ENCODE measurements at regions not wholly inside any gene's neighbourhood (a gene's known extent, or its start where the extent isn't known, plus 50 kb on each side); places are given as distances from the start of the nearest gene placed in this dataset.
A peak's percentile ranks its signal among the peaks of the same experiment; 100 is the strongest.
"Not testable (repeated sequence)": the region's sequence is repeated elsewhere in the genome, so short reads cannot be mapped to it uniquely, and the experiment has no call there.

DNA sequence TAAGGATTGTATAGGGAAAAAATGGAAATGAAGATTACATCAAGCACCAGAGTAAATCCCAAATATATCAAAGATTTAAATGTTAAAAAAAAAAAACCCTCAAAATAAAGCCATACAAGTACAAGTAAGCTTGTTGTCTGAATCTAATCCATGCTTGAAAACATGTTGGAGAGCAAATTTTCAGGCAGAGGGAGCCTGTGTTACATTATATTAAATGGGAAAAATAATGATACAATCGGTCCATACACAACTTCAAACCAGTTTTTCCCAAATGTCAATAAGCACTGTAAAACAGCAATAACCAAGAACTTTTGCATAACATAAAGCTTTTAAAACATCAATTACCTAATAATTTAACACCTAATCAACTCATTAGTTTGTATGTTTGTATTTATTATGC lies 949.4 kb upstream of the ADGRL4 start:
- no peak for DNase-seq (ENCODE audit: low spot score)

DNA sequence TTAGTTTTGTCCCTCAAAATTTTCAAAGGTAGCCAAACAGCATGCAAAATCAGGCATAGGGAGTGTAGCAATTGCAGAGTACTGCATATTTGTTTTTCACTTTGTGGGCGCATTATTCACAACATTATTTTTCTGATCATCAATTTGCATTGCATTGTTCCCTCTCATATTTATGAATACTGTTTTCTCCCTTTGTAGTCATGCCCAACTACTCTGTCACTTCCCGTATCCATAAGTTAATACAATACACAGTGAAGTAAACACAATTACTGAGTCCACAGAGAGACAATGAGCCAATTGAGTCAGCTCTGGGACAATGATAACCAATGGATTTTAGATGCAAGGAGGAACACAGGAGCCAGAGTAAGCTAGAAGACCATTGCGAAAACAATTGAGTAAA lies 944.0 kb upstream of the ADGRL4 start:
- DNase-seq (ENCODE audit: low spot score): no peak

DNA sequence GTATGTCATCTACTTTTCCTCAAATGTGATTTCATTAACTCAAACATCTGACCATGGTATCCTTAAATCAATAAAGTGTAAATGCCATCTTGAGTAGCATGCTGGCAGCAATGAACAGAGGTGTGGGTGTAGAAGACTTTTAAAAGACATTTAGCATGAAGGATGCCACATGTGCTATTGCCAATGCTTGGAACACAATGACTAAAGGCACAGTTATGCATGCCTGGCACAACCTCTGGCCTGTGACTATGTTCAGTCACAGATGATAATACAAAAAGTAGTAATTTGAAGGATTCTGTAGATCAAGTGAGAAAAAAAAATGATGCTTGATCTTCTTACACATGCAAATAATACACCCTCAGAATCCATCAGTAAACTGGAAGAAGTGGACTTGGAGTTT lies 938.9 kb upstream of the ADGRL4 start:
- DNase-seq (ENCODE audit: low spot score): no peak

DNA sequence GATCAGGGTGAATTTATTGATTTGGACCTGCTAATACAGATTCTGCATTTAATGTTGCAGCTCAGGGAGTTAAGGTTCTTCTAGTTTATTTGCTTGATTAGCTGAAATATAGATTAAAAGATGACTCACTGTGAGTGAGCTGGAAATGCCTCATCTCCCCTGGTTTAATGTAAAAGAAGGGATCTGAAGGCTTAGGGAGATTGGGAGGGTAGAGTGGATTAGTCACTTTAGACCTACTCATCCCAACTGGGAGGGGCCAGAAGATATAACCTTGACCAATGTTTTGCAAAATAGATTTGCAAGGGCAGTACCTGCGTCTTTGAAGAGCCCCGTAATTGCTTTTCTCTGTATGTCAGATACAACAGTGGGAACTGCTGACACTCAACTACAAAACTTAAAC lies 922.8 kb upstream of the ADGRL4 start:
- no peak for DNase-seq (ENCODE audit: low spot score)

DNA sequence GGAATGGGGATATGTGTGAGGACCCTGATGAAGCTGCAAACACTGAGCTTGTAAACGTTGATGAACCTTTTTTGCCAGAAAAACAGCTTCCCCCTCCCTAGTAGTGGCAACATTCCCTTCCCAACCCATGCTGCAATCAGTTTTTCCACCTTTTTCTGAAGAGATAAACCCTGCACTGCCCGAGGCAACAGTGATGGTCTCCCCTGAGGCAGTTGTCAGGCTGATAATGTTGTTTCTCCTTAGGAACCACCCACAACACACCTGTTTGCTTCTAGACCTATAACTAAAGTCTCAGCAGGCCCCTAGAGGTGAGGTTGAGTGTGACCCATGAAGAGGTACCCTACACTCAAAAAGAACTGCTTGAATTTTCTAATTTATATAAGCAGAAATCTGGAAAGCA lies 922.4 kb upstream of the ADGRL4 start:
- no peak for DNase-seq (ENCODE audit: low spot score)

DNA sequence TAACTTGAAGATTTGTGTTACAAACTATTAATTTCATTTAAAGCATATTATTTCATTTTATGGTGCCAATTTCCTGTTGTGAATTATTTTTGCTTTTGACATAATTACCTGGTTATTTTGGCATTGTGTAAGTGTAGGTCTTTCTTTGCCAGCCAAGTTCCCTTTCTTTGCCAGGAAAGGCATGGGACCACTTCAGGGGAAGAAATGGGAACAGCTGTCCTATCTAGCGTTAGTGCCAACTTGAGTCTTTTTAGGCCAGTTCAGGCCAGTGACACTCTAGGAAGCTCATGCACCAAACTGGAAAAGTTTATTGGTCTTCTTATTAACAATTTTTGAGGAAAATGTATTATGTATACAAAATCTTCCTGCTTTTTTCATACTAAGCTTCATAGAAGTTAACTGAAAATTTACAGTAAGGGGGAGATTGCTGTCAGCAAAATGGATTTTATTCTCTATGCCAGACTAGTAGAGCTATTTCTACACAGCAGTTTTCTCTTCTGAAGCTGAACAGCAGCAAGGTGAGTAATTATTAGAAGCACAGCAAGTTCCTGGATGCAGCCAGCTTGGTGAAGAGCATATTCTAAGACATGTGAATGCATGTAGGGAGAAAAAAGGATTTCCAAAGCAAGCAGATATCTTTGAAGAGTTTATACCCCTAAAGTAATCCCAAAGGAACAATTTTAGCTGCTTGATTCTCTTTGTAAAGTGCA lies 914.6 kb upstream of the ADGRL4 start:
- peak; percentile 4 for DNase-seq (ENCODE audit: low spot score)

DNA sequence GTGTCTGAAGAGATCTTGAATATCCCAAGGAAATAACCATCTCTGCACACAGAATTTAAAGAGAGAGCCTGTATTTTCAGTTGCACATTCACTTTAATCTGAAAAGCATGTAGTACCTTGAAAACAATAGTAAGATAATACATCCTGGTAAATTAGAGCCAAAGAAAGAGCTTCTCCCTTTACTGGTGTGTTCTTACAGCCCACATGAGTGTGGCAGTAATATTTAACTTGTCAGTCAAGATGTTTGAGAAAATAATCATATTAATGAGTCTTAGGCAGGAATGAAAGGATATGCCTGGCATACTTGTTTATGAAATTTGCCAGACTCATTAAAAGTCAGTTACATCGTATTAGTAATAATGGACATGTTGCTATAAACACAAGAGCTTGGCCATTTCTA lies 908.4 kb upstream of the ADGRL4 start:
- no peak for DNase-seq (ENCODE audit: low spot score)

DNA sequence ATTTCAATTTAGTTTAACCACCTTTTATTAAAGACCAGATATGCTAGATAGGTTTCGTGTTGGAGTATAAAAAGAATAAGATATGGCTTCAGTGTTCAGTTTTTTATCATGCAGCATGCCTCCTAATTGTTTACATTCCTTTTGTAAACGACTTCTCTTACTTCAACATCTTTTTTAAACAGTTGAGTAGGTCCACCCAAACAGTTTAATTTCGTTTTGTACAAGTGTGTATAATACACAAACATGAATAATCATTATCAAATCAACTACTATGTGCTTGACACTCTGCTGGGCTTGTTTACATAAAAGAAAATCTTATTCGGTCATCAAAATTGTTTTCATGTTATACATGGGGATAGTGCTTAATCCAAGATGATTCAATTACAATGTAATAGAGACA lies 906.3 kb upstream of the ADGRL4 start:
- DNase-seq (ENCODE audit: low spot score): no peak

DNA sequence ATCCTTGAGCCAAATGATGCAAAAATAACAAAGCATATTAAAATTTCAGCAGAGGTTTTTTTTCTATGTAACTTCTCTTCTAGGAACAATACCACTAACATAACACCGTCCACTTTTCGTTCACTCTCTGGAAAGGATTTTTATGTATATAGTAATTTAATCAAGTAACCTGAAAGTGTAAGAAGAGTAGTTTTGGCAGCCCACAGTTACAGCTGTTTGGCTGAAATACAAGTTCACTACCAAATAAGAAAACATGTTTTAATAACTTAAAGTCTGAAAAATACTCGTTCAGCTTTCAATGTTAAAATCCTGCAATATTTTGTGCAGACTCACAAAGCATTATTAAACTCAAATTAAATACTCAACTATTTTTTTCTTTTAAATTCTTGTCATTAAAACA lies 896.8 kb upstream of the ADGRL4 start:
- DNase-seq (ENCODE audit: low spot score): no peak

DNA sequence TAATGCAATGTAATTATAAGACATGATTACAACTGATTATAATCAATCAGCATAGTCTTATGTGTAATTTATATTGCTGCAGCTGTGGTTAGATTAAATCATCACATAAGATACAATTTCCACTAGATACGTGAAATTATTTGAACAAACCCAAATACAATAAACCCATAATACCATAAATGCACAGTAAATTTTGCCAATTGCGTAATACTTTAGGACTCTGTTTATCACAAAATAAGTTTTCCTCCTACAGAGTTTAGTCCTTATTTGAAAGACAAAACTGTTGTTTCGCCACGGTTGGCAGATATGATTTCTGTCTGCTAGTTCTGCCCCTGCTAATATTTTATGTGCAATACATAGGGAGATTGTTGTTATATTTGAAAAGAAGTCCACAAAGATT lies 895.9 kb upstream of the ADGRL4 start:
- DNase-seq (ENCODE audit: low spot score): no peak

DNA sequence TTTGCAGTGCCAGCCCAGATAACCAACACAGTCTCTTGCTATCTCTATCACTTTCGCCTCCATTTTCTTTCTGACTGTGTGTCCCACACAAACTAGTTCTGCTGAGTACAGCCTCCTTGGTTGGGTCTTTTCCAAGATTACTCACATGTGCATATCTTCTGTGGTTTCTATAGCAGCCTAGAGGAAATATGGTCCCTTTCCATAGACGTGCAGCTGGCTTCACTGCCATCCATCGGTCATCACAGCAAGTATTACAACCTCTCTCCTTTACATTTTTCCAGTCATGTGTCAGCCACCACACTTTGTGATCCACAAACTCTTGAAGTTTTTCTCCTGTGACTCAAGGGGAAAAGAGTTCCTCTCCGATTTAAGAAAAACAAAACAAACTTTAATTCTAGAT lies 893.4 kb upstream of the ADGRL4 start:
- DNase-seq (ENCODE audit: low spot score): no peak

DNA sequence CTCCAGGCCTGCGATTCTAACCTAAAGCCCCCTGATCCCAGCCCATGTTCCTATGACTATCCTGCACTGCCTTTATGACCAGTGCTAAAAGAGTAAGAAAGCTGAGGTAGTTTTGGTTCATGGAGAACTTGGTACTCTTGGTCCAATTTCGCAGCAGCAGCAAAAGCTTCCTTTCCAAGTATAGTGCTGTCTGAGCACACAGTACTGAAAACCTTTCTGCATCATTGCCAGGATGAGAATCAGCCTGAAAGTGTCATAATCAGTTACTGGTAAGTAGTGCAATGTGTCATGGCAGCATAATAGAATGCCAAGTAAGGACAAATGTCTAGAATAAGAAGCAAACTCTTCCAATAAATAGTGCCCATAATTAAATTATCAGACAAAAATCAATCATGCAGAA lies 889.6 kb upstream of the ADGRL4 start:
- no peak for DNase-seq (ENCODE audit: low spot score)

DNA sequence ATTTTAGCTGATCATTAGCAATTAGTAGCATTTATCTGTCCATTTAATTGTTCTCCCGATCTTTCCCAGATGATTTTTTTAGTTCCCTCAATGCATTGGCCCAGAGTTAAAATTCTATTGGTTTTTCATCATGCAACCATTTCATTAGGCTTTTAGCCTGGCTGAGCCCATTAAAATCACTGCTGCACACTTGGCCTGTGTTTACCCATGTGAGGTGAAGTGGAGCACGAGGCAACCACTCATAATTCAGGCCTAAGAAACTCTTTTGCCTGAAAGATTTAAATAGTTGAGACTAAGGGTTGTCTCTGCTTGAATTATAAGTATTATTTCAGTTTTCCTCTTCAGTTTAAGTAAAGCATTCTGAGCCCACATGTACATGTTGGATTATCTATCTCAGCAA lies 889.0 kb upstream of the ADGRL4 start:
- no peak for DNase-seq (ENCODE audit: low spot score)

DNA sequence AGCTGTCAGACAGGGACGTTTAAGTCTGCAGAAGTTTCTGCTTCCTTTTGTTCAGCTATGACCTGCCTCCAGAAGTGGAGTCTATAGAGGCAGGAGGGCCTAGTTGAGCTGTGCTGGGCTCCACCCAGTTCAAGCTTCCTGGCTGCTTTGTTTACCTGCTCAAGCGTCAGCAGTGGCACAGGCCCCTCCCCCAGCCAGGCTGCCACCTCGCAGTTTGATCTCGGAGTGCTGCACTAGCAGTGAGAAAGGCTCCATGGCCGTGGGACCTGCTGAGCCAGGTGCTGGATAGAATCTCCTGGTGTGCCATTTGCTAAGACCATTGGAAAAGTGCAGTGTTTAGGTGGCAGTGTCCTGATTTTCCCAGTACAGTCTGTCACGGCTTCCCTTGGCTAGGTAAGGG lies 887.6 kb upstream of the ADGRL4 start:
- DNase-seq (ENCODE audit: low spot score): not testable (repeated sequence)

DNA sequence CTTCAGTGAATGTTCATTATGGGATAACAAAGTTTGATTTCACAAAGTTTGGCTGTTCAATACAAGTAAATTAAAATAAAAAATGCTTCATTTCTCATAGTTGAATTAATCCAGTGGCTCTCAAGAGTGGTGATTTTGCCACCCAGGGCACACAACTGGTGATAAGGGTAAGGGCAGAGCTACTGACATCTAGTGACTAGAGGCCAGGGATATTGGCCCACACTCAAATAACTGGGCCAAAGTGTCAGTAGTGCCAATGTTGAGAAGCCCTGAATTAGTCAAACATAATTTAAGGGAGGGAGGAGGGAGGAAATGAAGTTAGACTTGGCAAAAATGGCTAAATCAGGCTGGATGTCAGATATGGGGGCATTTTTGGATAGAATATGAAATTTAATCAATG lies 880.5 kb upstream of the ADGRL4 start:
- no peak for DNase-seq (ENCODE audit: low spot score)

DNA sequence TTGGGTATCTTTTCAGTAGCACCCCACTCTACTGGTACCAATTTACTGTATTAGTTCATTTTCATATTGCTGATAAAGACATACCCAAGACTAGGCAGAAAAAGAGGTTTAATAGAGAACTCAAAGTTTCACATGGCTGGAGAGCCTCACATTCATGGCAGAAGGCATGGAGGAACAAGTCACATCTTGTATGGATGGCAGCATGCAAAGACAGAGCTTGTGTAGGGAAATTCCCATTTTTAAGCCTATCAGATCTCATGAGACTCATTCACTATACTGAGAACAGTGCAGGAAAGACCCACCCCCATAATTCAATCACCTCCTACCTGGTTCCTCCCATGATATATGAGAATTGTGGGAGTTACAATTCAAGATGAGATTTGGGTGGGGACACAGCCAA lies 878.6 kb upstream of the ADGRL4 start:
- DNase-seq (ENCODE audit: low spot score): no peak

DNA sequence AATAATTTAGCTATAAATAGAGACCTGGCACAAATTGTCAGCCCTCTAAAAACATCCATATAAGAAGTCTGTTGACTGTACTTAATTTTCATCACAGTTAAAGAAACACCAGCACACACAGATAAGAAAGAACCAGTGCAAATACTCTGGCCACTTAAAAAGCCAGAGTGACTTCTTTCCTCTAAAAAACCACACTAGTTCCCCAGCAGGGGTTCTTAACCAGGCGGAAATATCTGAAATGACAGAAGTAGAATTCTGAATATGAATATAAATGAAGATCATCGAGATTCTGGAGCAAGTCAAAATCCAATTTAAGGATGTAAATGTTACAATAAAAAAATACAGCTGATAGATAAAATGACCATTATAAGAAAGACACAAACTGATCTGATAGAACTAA lies 870.6 kb upstream of the ADGRL4 start:
- no peak for DNase-seq (ENCODE audit: low spot score)

DNA sequence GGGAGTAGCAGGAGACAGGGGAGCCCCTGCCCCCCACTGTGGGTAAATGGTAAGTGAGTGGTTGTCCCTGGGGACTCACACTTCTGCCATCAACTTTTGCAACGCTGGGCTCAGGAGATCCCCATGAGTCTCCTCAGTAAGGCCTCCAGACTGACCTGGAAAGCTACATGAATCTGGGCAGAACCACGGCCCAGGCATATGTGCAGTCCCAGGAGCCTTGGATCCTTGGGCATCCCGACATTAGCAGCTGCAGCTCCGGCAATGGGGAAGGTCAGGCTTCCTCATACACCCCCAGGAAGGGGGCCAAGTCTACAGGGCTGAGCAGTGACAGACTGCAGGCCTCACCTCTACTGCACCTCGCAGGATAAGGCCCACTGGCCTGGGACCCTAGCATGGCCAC lies 868.7 kb upstream of the ADGRL4 start:
- DNase-seq (ENCODE audit: low spot score): no peak

DNA sequence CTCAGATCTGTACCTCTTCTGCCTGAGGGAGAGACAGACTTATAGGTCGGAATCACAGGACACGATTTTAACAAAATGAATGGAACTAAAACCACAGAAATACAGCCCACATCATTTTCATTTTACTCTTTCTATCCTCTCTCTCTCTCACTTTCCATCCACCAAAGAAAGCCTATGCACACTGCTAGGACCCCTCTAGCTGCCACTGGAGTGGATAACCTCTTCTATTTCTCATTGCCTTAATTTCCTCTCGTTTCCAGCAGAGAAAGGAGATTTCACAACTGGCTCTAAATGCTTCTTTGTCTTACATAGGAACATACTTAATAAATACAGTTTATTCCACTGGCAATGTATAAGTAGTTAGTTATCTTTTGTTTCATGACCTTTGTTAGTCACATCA lies 867.8 kb upstream of the ADGRL4 start:
- no peak for DNase-seq (ENCODE audit: low spot score)

DNA sequence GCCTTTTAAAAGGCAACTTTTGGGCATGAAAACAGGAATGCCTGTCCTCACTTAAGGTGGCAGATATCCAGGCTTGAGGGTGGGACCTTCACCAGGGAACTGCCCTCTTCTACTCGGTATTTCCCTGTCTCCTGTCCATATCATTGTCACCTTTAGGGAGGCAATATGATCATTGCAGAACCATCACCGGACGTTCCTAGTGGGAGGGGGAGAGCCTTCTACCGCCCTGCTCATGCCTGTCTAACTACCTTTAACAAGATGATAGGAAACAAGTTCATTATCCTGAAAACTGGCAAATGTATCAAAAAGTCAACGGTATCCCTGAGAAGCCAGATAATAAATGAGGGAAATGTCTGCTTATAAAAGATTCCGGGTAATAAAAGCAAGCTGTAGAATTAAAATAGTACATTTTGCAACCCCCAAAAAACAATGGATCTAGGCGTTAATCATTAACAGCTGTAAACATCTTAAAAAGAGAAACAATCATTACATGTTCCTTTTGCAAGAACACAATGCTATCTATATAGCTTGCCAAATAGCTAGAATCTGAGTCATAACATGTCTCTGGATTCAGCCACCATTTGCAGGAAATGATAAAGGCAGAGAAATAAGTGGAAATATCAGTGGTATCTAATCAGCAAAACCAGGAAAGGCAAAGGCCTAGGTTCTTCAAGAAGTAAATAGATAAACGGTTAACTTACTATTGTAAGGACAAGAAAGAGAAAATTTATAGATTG lies 852.9 kb upstream of the ADGRL4 start:
- DNase-seq (ENCODE audit: low spot score): no peak

DNA sequence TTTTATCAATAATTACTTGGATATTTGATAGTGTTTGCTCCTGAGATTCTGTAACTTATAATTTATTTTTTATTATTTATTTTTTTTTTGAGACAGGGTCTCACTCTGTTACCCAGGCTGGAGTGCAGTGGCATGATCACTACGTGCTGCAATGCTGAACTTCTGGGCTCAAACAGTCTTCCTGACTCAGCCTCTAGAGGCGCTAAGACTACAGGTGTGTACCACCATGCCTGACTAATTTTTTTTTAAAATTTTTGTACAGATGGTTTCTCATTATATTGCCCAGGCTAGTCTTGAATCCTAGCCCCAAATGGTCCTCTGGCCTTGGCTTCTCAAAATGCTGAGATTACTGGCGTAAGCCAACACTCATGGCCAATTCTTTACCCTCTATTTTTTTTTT lies 845.5 kb upstream of the ADGRL4 start:
- peak; percentile 7 for DNase-seq (ENCODE audit: low spot score)

DNA sequence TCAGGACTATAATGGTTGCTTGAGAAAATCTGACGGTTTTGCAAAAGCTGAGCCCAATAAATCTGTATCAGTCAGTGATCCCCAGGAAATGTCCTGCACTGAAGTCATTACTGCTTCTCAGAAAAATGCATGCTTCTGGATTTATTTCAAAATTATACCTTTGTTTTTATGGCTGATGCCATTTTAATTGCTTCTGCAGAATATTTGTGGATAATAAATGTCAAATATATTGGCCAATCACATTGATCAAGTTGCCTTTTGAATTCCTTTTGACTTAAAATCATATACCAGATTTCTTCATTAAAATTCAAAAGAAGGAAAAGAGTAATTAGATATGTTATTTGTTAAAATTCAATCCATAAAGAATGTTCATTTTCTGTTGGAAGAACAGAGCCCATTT lies 842.9 kb upstream of the ADGRL4 start:
- no peak for DNase-seq (ENCODE audit: low spot score)

DNA sequence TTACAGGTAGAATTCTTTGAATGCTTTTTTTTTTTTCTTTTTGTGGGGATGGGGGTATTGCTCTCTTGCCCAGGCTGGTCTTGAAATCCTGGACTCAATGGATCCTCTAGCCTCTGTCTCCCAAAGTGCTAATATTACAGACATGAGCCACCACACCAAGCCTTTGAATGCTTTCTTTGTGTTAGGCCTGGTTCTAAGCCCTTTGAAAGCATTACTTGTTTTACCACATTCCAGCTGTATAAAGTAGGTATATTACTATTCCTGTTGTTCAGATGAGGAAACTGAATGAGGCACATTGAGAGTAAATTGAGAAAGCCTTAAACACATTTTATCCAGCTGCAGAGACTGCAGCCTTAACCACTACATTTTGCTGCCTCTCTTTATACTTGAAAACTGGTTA lies 841.8 kb upstream of the ADGRL4 start:
- no peak for DNase-seq (ENCODE audit: low spot score)

DNA sequence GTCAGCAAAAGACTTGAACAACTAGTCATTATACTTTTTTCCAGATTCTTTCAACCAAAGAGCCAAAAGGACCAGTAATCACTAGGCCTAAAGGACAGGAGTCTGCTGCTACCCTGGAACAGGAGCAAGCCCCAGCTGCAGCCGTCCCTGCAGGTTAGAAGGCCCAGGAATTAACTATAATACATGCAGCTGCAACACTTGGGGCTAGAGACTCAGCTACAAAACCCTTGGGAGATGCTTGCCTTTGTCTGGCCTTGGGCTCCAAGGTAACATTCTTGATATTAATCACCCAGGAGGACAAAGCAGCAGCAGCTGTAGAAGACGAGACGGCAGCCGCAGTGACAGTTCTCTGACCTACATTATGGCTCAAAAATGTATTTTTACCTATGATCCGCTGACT lies 841.2 kb upstream of the ADGRL4 start:
- DNase-seq (ENCODE audit: low spot score): no peak
